GM23338 (cell line): ENCODE measurements at regions not wholly inside any gene's neighbourhood (a gene's known extent, or its start where the extent isn't known, plus 50 kb on each side); places are given as distances from the start of the nearest gene placed in this dataset.

ENCODE experiments used
- ATAC-seq: fragments of 200-7000 bp; cut with Tn5 transposase; 3 replicates; pipeline ENCODE4 v1.9.1; 2020
- DNase-seq: peaks from one replicate; pipeline ENCODE4 v3.0.0-alpha.2; 2015; ENCODE audit warnings: low spot score
- H2AFZ ChIP-seq: fragments of 200-600 bp; sonication (generic); 2 replicates; pipeline ENCODE4 v1.8.0; 2016; ENCODE audit warnings: antibody characterized with exemption, mild to moderate bottlenecking, moderate library complexity
- H3F3A ChIP-seq: fragments of 200-600 bp; sonication (generic); replicated peaks from 2 replicates; pipeline ENCODE4 v1.8.0; 2017; ENCODE audit warnings: antibody characterized with exemption, mixed run types, low read depth
- H3K27ac ChIP-seq: fragments of 200-600 bp; sonication (generic); 2 replicates; pipeline ENCODE4 v1.6.1; 2016; ENCODE audit warnings: low read depth
- H3K27me3 ChIP-seq: fragments of 200-600 bp; sonication (generic); 2 replicates; pipeline ENCODE4 v1.8.0; 2016; ENCODE audit warnings: mild to moderate bottlenecking, mixed run types, moderate library complexity; ENCODE audit not compliant: insufficient read depth
- H3K36me3 ChIP-seq: fragments of 200-600 bp; sonication (generic); 2 replicates; pipeline ENCODE4 v1.8.0; 2016; ENCODE audit warnings: mild to moderate bottlenecking; ENCODE audit not compliant: insufficient read depth
- H3K4me1 ChIP-seq: fragments of 200-600 bp; sonication (generic); 2 replicates; pipeline ENCODE4 v1.8.0; 2016; ENCODE audit warnings: mild to moderate bottlenecking, moderate library complexity; ENCODE audit not compliant: insufficient read depth
- H3K4me2 ChIP-seq: fragments of 200-600 bp; sonication (generic); 2 replicates; pipeline ENCODE4 v1.7.1; 2017; ENCODE audit warnings: mixed run types
- H3K4me3 ChIP-seq: fragments of 200-600 bp; sonication (generic); 2 replicates; pipeline ENCODE4 v1.6.1; 2016; ENCODE audit warnings: mixed run types
- H3K79me2 ChIP-seq: fragments of 200-600 bp; sonication (generic); replicated peaks from 2 replicates; pipeline ENCODE4 v1.8.0; 2017; ENCODE audit warnings: mild to moderate bottlenecking; ENCODE audit not compliant: insufficient read depth
- H3K9me2 ChIP-seq: fragments of 200-600 bp; sonication (generic); 2 replicates; pipeline ENCODE4 v1.8.0; 2017; ENCODE audit not compliant: insufficient read depth
- H4K20me1 ChIP-seq: fragments of 200-600 bp; sonication (generic); replicated peaks from 2 replicates; pipeline ENCODE4 v1.8.0; 2017; ENCODE audit warnings: mild to moderate bottlenecking; ENCODE audit not compliant: insufficient read depth
- H3K27ac Mint-ChIP-seq: 2 replicates; pipeline ENCODE4 v1.8.0; 2020; ENCODE audit warnings: inconsistent platforms, mild to moderate bottlenecking, moderate library complexity, mixed read lengths
- H3K27me3 Mint-ChIP-seq: 3 replicates; pipeline ENCODE4 v1.8.0; 2022; ENCODE audit warnings: low read depth, mild to moderate bottlenecking, moderate library complexity, mixed read lengths, inconsistent platforms; ENCODE audit not compliant: insufficient read depth, poor library complexity
- H3K36me3 Mint-ChIP-seq: 3 replicates; pipeline ENCODE4 v1.8.0; 2021; ENCODE audit warnings: low read depth, mild to moderate bottlenecking, inconsistent platforms, moderate library complexity, mixed read lengths
- H3K4me1 Mint-ChIP-seq: 3 replicates; pipeline ENCODE4 v1.8.0; 2020; ENCODE audit warnings: mild to moderate bottlenecking, inconsistent platforms, mixed read lengths
- H3K4me3 Mint-ChIP-seq: 3 replicates; pipeline ENCODE4 v1.8.0; 2021; ENCODE audit warnings: moderate library complexity, mild to moderate bottlenecking, inconsistent platforms, mixed read lengths
- H3K9me3 Mint-ChIP-seq: 3 replicates; pipeline ENCODE4 v1.8.0; 2020; ENCODE audit warnings: moderate library complexity, mild to moderate bottlenecking, inconsistent platforms, mixed read lengths
- CREB1 ChIP-seq: fragments of 250-450 bp; sonication (Bioruptor Pico); IDR thresholded peaks from 2 replicates; pipeline ENCODE4 v1.5.0; 2020; ENCODE audit warnings: low read depth, mild to moderate bottlenecking, moderate library complexity
- CTCF ChIP-seq, 2 experiments: fragments of 200-600 bp in 1 of 2; sonication (generic) in 1 of 2; conservative IDR thresholded peaks; 2 replicates each; pipeline versions ENCODE4 v1.5.1 to v1.6.1; 2016 to 2017; ENCODE audit warnings: antibody characterized with exemption in 2 of 2, low read depth in 2 of 2, mild to moderate bottlenecking in 2 of 2, moderate library complexity in 1 of 2
- EZH2 ChIP-seq: fragments of 200-600 bp; sonication (generic); IDR thresholded peaks from one replicate; pipeline ENCODE4 v1.8.0; 2017; ENCODE audit warnings: antibody characterized with exemption, mild to moderate bottlenecking, low read depth; ENCODE audit not compliant: unreplicated experiment
- EZH2phosphoT487 ChIP-seq: fragments of 200-600 bp; sonication (generic); IDR thresholded peaks from one replicate; pipeline ENCODE4 v1.8.1; 2018; ENCODE audit warnings: antibody characterized with exemption; ENCODE audit not compliant: unreplicated experiment
- JUNB ChIP-seq: IDR thresholded peaks from one replicate; pipeline ENCODE4 v1.6.1; 2016; ENCODE audit warnings: antibody characterized with exemption; ENCODE audit not compliant: unreplicated experiment
- NANOG ChIP-seq: IDR thresholded peaks from 2 replicates; pipeline ENCODE4 v1.6.1; 2016; ENCODE audit warnings: antibody characterized with exemption, borderline replicate concordance
- POLR2AphosphoS5 ChIP-seq: IDR thresholded peaks from 2 replicates; pipeline ENCODE4 v1.6.1; 2016; ENCODE audit warnings: antibody characterized with exemption, low read depth
- REST ChIP-seq: IDR thresholded peaks from one replicate; pipeline ENCODE4 v1.6.1; 2018; ENCODE audit warnings: antibody characterized with exemption; ENCODE audit not compliant: unreplicated experiment
- STAT1 ChIP-seq: IDR thresholded peaks from one replicate; pipeline ENCODE4 v1.6.1; 2016; ENCODE audit warnings: antibody characterized with exemption; ENCODE audit not compliant: unreplicated experiment
- ZNF114 ChIP-seq: fragments of 250-450 bp; sonication (Bioruptor Pico); IDR thresholded peaks from 2 replicates; pipeline ENCODE4 v1.5.0; 2020; ENCODE audit warnings: mild to moderate bottlenecking, moderate library complexity
- ZNF462 ChIP-seq: fragments of 250-450 bp; sonication (Bioruptor Pico); IDR thresholded peaks from 2 replicates; pipeline ENCODE4 v1.5.0; 2020; ENCODE audit warnings: mild to moderate bottlenecking, moderate library complexity
- TF ChIP-seq, protein P1 (sequence below): IDR thresholded peaks from 2 replicates; pipeline ENCODE4 v1.6.1; 2016; ENCODE audit warnings: antibody characterized with exemption

DNA sequence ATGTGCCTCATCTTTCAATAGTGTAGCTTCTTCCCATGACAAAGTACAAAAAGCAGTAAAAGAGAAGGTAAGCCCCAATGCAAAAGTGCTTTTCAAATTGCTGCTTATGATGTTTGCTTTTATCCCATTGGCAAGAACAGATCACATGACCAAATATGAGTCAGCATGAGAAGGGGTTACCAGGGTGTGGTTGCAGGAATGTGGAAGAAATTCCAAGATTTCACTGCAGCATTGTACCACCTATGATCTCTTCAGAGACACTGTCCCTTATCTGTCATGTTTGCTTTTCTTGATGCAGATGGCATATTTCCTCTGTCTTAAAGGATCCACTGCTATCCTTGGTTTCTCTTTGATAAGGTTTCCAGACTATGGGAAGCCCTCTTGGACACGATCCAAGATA is 1006.9 kb upstream of the PRMT6 start:
- no peak overlapping the region for H3K27ac Mint-ChIP-seq
- no peaks in the 10 kb centered on the region for H3K4me1 Mint-ChIP-seq
- TF ChIP-seq STAT1, result no peak
- no peak for TF ChIP-seq ZNF114 (CRISPR knock-in tag)
- TF ChIP-seq, protein P1, sequence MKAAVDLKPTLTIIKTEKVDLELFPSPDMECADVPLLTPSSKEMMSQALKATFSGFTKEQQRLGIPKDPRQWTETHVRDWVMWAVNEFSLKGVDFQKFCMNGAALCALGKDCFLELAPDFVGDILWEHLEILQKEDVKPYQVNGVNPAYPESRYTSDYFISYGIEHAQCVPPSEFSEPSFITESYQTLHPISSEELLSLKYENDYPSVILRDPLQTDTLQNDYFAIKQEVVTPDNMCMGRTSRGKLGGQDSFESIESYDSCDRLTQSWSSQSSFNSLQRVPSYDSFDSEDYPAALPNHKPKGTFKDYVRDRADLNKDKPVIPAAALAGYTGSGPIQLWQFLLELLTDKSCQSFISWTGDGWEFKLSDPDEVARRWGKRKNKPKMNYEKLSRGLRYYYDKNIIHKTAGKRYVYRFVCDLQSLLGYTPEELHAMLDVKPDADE, result no peak
- no peak for TF ChIP-seq EZH2phosphoT487
- no peak for TF ChIP-seq CREB1 (CRISPR knock-in tag)
- no peak for TF ChIP-seq JUNB
- no peak for TF ChIP-seq EZH2
- no peak for TF ChIP-seq POLR2AphosphoS5
- TF ChIP-seq REST, result no peak
- TF ChIP-seq CTCF (conservative IDR thresholded peaks at IDR 0.05; ENCODE audit: low read depth in 2 of 2), result no peak
- no peak for TF ChIP-seq ZNF462 (CRISPR knock-in tag)
- no peak for TF ChIP-seq NANOG
- Histone ChIP-seq H3F3A (no peaks in the 10 kb centered on the region), H2AFZ (no peak overlapping the region), H3K79me2 (no peaks in the 10 kb centered on the region), H3K9me2 (no peaks in the 10 kb centered on the region), H3K4me3 (no peak overlapping the region), H3K27ac (no peak overlapping the region), H4K20me1 (no peaks in the 10 kb centered on the region), H3K36me3 (no peaks in the 10 kb centered on the region), H3K27me3 (no peaks in the 10 kb centered on the region), H3K4me1 (no peaks in the 10 kb centered on the region), H3K4me2 (no peak overlapping the region)
- no peaks in the 10 kb centered on the region for H3K27me3 Mint-ChIP-seq
- ATAC-seq (no peak), DNase-seq (no peak)
- H3K4me3 Mint-ChIP-seq, result no peak overlapping the region
- no peaks in the 10 kb centered on the region for H3K36me3 Mint-ChIP-seq
- H3K9me3 Mint-ChIP-seq, result no peaks in the 10 kb centered on the region
